Liver (tissue), 7 donors: ENCODE measurements at regions not wholly inside any gene's neighbourhood (a gene's known extent, or its start where the extent isn't known, plus 50 kb on each side); places are given as distances from the start of the nearest gene placed in this dataset.
A peak's percentile ranks its signal among the peaks of the same experiment; 100 is the strongest.

Experiments
- DNase-seq: peaks from one replicate; pipeline ENCODE4 v3.0.0-alpha.2; 2017; ENCODE audit warnings: low spot score
- H3K27ac ChIP-seq, 2 donors: one replicate each; pipeline ENCODE4 v1.7.0; 2013; ENCODE audit warnings: inconsistent platforms in 2 of 2, low read length in 2 of 2, control low read depth in 1 of 2, low read depth in 1 of 2, mild to moderate bottlenecking in 1 of 2
- H3K27me3 ChIP-seq, 4 donors: one replicate each; pipeline versions ENCODE4 v1.6.1 to v1.7.0; 2013; ENCODE audit warnings: low read length in 3 of 4, inconsistent platforms in 1 of 4, mild to moderate bottlenecking in 1 of 4, moderate library complexity in 1 of 4; ENCODE audit not compliant: control insufficient read depth in 4 of 4, insufficient read depth in 4 of 4
- H3K36me3 ChIP-seq, 4 donors: one replicate each; pipeline versions ENCODE4 v1.6.1 to v1.7.0; 2013; ENCODE audit warnings: low read length in 3 of 4, mild to moderate bottlenecking in 3 of 4, low read depth in 1 of 4, moderate library complexity in 1 of 4; ENCODE audit not compliant: control insufficient read depth in 4 of 4, insufficient read depth in 3 of 4
- H3K4me1 ChIP-seq, 4 donors: one replicate each; pipeline versions ENCODE4 v1.6.1 to v1.7.0; 2013; ENCODE audit warnings: low read length in 3 of 4, mild to moderate bottlenecking in 3 of 4, moderate library complexity in 1 of 4; ENCODE audit not compliant: control insufficient read depth in 4 of 4, insufficient read depth in 4 of 4
- H3K4me3 ChIP-seq, 3 donors: one replicate each; pipeline versions ENCODE4 v1.6.1 to v1.7.0; 2013; ENCODE audit warnings: low read length in 3 of 3, control low read depth in 1 of 3, low read depth in 1 of 3, mild to moderate bottlenecking in 1 of 3
- H3K9ac ChIP-seq, 2 donors: one replicate each; pipeline ENCODE4 v1.7.0; 2013; ENCODE audit warnings: low read length in 2 of 2, mild to moderate bottlenecking in 2 of 2, moderate library complexity in 2 of 2, control low read depth in 1 of 2, low read depth in 1 of 2
- H3K9me3 ChIP-seq, 4 donors: one replicate each; pipeline versions ENCODE4 v1.6.1 to v1.7.0; 2013; ENCODE audit warnings: low read length in 3 of 4; ENCODE audit not compliant: control insufficient read depth in 4 of 4
- HNF4A ChIP-seq, 2 donors: conservative IDR thresholded peaks; 2 replicates each; pipeline ENCODE4 v1.6.1; 2016; ENCODE audit warnings: antibody characterized with exemption in 2 of 2, mild to moderate bottlenecking in 2 of 2
- JUND ChIP-seq, 2 donors: IDR thresholded peaks; 2 replicates each; pipeline ENCODE4 v1.6.1; 2016; ENCODE audit warnings: antibody characterized with exemption in 2 of 2
- RAD21 ChIP-seq, 2 donors: IDR thresholded peaks; 2 replicates each; pipeline ENCODE4 v1.6.1; 2016; ENCODE audit warnings: antibody characterized with exemption in 2 of 2, mild to moderate bottlenecking in 2 of 2
- TAF1 ChIP-seq: conservative IDR thresholded peaks from 2 replicates; pipeline ENCODE4 v1.6.1; 2016; ENCODE audit warnings: antibody characterized with exemption, mild to moderate bottlenecking
- ZBTB33 ChIP-seq: IDR thresholded peaks from 2 replicates; pipeline ENCODE4 v1.6.1; 2016; ENCODE audit warnings: antibody characterized with exemption
- WGBS: extraction: QIAGEN DNeasy Blood & Tissue Kit; methylation state at CpG from one replicate; pipeline ENCODE4 v1.1.7; 2013; 5-methylcytosine and 5-hydroxymethylcytosine counted together
- TF ChIP-seq, protein P1 (sequence below): IDR thresholded peaks from 2 replicates; pipeline ENCODE4 v1.6.1; 2016; ENCODE audit warnings: antibody characterized with exemption
- donor health status: healthy.
- donor health status: healthy.
- donor health status: healthy.
- donor health status: healthy.

- peak; percentile 1 for TF ChIP-seq ZBTB33
These were observed 127.9 kb upstream of the SH3BP4 start (continued) for GRCh38 chr2:234823877-234824376.

DNA sequence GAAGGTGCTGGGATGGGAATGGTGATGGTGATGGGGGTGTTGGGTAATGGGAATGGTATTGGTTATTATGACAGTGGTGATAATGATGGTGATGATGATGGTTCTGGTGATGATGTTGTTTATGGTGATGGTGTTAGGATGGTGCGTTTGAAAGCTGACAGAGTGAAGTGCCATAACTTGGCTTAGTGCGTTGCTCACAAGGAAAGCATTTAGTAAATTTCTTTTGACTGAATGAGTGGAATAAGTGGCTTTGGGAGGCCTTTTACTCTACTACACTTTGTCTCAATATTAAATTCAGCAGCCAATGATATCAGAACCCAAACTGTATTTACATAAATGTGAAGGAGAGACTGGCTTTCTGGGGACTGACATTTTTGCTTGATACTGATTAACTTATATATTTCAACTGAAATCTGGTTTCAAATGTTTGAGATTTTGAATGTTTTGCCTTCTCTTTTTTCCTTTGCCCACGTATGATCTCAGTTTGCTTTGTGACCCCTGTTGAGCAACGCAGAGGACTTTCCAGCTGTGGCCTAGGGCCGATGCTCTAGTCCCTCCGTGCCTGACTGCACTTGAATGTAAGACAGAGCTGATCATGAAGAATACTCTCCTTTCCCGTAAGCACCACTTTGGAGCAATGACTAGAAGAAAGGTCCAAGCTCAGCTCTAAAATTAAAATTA is 128.5 kb upstream of the SH3BP4 start:
- peaks cover 0 to 21% (median 6%) of the 10 kb centered on the region in 4 donors for H3K4me1 ChIP-seq
- H3K27me3 ChIP-seq = no peaks in the 10 kb centered on the region
- H3K9ac ChIP-seq = no peak overlapping the region
- H3K27ac ChIP-seq = peak overlapping the region; percentile 81 to 83
- TF ChIP-seq RAD21 (IDR thresholded peaks at IDR 0.05) = peak in 1 of 2 donors; percentile 52
- peak in 1 of 2 donors; percentile 49 for TF ChIP-seq JUND (IDR thresholded peaks at IDR 0.05)
- TF ChIP-seq, protein P1, sequence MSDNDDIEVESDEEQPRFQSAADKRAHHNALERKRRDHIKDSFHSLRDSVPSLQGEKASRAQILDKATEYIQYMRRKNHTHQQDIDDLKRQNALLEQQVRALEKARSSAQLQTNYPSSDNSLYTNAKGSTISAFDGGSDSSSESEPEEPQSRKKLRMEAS = peak; percentile 53
- TF ChIP-seq ZBTB33 = peak; percentile 42
- TF ChIP-seq TAF1 = no peak
- TF ChIP-seq HNF4A (conservative IDR thresholded peaks at IDR 0.05) = peak in 1 of 2 donors; percentile 72
- DNase-seq = no peak
- no peaks in the 10 kb centered on the region for H3K36me3 ChIP-seq
- H3K9me3 ChIP-seq = no peaks in the 10 kb centered on the region
- WGBS = 55% methylated on average over 7 of the region's 7 CpGs
- H3K4me3 ChIP-seq = no peak overlapping the region

DNA sequence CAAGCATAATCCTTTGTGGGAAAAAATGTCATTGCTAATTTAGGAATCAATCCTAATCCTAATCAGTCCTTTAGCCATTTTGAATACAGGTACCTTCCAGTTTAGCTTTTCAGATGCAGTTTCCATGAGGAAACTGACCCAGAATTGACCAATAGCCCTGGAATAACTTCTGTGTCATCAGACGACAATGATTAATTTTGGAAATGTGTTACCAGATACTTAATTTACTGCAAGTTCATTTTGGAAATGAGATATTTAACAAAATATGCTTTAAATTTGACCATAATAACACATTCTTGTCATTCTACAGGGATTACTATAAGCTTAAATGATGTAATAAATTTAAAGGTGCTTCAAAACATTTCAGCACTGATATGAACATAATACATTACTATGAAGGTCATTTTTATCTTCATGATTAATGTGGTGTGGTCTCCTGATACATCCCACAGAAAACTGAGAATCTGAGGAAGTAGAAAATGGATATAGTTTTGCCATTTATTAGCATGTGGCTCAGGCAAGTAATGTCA is 129.8 kb upstream of the SH3BP4 start:
- no peak overlapping the region for H3K9ac ChIP-seq
- no peak overlapping the region for H3K4me3 ChIP-seq
- H3K27ac ChIP-seq = no peak overlapping the region
- H3K9me3 ChIP-seq = no peaks in the 10 kb centered on the region
- peaks cover 0 to 13% (median 6%) of the 10 kb centered on the region in 4 donors for H3K4me1 ChIP-seq
- DNase-seq = no peak
- 97% methylated on average over 1 of the region's 1 CpG for WGBS
- TF ChIP-seq RAD21 (IDR thresholded peaks at IDR 0.05) (no peak), JUND (IDR thresholded peaks at IDR 0.05) (no peak)
- H3K27me3 ChIP-seq = no peaks in the 10 kb centered on the region
- no peaks in the 10 kb centered on the region for H3K36me3 ChIP-seq

DNA sequence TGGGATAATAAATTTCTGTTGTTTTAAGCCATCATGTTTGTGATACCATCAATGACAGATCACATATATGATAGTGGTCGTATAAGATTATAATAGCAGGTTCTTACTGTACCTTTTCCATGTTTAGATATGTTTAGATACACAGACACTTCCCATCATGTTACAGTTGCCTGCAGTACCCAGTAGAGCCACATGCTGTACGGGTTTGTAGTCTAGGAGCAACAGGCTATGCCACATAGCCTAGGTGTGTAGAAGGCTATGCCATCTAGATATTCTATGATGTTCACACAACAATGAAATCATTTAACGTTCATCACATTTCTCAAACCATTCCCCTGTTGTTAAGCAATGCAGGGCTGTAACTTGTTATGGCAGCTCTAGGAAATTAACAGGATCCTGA is 132.9 kb upstream of the SH3BP4 start:
- Histone ChIP-seq H3K4me3 (no peak overlapping the region), H3K9ac (no peak overlapping the region), H3K4me1 (peaks cover 0 to 9% (median 3%) of the 10 kb centered on the region in 4 donors), H3K36me3 (no peaks in the 10 kb centered on the region), H3K27me3 (no peaks in the 10 kb centered on the region), H3K9me3 (no peaks in the 10 kb centered on the region), H3K27ac (no peak overlapping the region)
- DNase-seq = no peak
- TF ChIP-seq RAD21 (IDR thresholded peaks at IDR 0.05) (peak in 1 of 2 donors; percentile 43), ZBTB33 (no peak)
- WGBS = 87% methylated on average over 3 of the region's 3 CpGs
